ENCODE measurements at regions not wholly inside any gene's neighbourhood (a gene's known extent, or its start where the extent isn't known, plus 50 kb on each side); places are given as distances from the start of the nearest gene placed in this dataset.
"Not testable (repeated sequence)": the region's sequence is repeated elsewhere in the genome, so short reads cannot be mapped to it uniquely, and the experiment has no call there.

GRCh38 chr1:111052246-111052645, 87.6 kb downstream of the DRAM2 start:
- Histone ChIP-seq H3K27me3 (ENCODE audit: control insufficient read depth, insufficient read depth, low read length) (no peaks in the 10 kb centered on the region), H3K9ac (ENCODE audit: low read length in 3 of 3) (no peak overlapping the region), H3K4me3 (ENCODE audit: low read length in 3 of 3) (no peak overlapping the region), H3K27ac (ENCODE audit: low read depth in 2 of 2, low read length in 2 of 2) (no peak overlapping the region), H3K4me1 (ENCODE audit: control insufficient read depth in 2 of 3, insufficient read depth in 2 of 3, low read depth in 1 of 3, low read length in 3 of 3) (no peaks in the 10 kb centered on the region), H3K9me3 (ENCODE audit: control insufficient read depth in 2 of 3, insufficient read depth in 1 of 3, low read length in 3 of 3) (peaks cover 0 to 2% (median 0%) of the 10 kb centered on the region in 3 donors), H3K36me3 (ENCODE audit: control insufficient read depth in 2 of 3, insufficient read depth in 3 of 3, low read length in 3 of 3) (no peaks in the 10 kb centered on the region)
- no peak for TF ChIP-seq CTCF (IDR thresholded peaks at IDR 0.05; ENCODE audit: borderline replicate concordance, extremely low read depth, insufficient read depth)
- intact Hi-C loops (cut with DNase I) = no loop called here
- DNase-seq (no peak), FAIRE-seq (no peak)

- DNase-seq; H3K4me1 ChIP-seq (ENCODE audit: control insufficient read depth in 2 of 3, insufficient read depth in 2 of 3, low read depth in 1 of 3, low read length in 3 of 3); H3K9ac ChIP-seq (ENCODE audit: low read length in 3 of 3); H3K4me3 ChIP-seq (ENCODE audit: low read length in 3 of 3); FAIRE-seq; intact Hi-C loops (cut with DNase I); H3K27me3 ChIP-seq (ENCODE audit: control insufficient read depth, insufficient read depth, low read length); H3K27ac ChIP-seq (ENCODE audit: low read depth in 2 of 2, low read length in 2 of 2); H3K36me3 ChIP-seq (ENCODE audit: control insufficient read depth in 2 of 3, insufficient read depth in 3 of 3, low read length in 3 of 3); H3K9me3 ChIP-seq (ENCODE audit: control insufficient read depth in 2 of 3, insufficient read depth in 1 of 3, low read length in 3 of 3): not testable (repeated sequence)
These were observed 84.5 kb upstream of the LRIF1 start for GRCh38 chr1:111048253-111048652.

GRCh38 chr1:111045033-111045722, 81.5 kb upstream of the LRIF1 start:
- peaks cover 0 to 2% (median 0%) of the 10 kb centered on the region in 3 donors for H3K9me3 ChIP-seq (ENCODE audit: control insufficient read depth in 2 of 3, insufficient read depth in 1 of 3, low read length in 3 of 3)
- H3K4me1 ChIP-seq (ENCODE audit: control insufficient read depth in 2 of 3, insufficient read depth in 2 of 3, low read depth in 1 of 3, low read length in 3 of 3) = no peaks in the 10 kb centered on the region
- FAIRE-seq = no peak
- no peak overlapping the region for H3K9ac ChIP-seq (ENCODE audit: low read length in 3 of 3)
- intact Hi-C loops (cut with DNase I) = no loop called here
- H3K4me3 ChIP-seq (ENCODE audit: low read length in 3 of 3) = no peak overlapping the region
- H3K36me3 ChIP-seq (ENCODE audit: control insufficient read depth in 2 of 3, insufficient read depth in 3 of 3, low read length in 3 of 3) = no peaks in the 10 kb centered on the region
- no peak for DNase-seq
- no peak overlapping the region for H3K27ac ChIP-seq (ENCODE audit: low read depth in 2 of 2, low read length in 2 of 2)
- H3K27me3 ChIP-seq (ENCODE audit: control insufficient read depth, insufficient read depth, low read length) = no peaks in the 10 kb centered on the region
- TF ChIP-seq CTCF (IDR thresholded peaks at IDR 0.05; ENCODE audit: borderline replicate concordance, extremely low read depth, insufficient read depth) = no peak

GRCh38 chr1:111032295-111032897, 68.7 kb upstream of the LRIF1 start:
- H3K4me3 ChIP-seq (ENCODE audit: low read length in 3 of 3) = no peak overlapping the region
- FAIRE-seq = no peak

More at GRCh38 chr1:111032295-111032897, 68.7 kb upstream of the LRIF1 start:
- Histone ChIP-seq H3K9ac (ENCODE audit: low read length in 3 of 3) (no peak overlapping the region), H3K27ac (ENCODE audit: low read depth in 2 of 2, low read length in 2 of 2) (no peak overlapping the region), H3K4me1 (ENCODE audit: control insufficient read depth in 2 of 3, insufficient read depth in 2 of 3, low read depth in 1 of 3, low read length in 3 of 3) (no peaks in the 10 kb centered on the region), H3K9me3 (ENCODE audit: control insufficient read depth in 2 of 3, insufficient read depth in 1 of 3, low read length in 3 of 3) (peaks cover 0 to 5% (median 0%) of the 10 kb centered on the region in 3 donors), H3K36me3 (ENCODE audit: control insufficient read depth in 2 of 3, insufficient read depth in 3 of 3, low read length in 3 of 3) (no peaks in the 10 kb centered on the region), H3K27me3 (ENCODE audit: control insufficient read depth, insufficient read depth, low read length) (no peaks in the 10 kb centered on the region)
- peak in 2 of 5 donors; percentile 10 to 37 for DNase-seq
- intact Hi-C loops (cut with DNase I) = no loop called here
- peak; percentile 60 for TF ChIP-seq CTCF (IDR thresholded peaks at IDR 0.05; ENCODE audit: borderline replicate concordance, extremely low read depth, insufficient read depth)
